DMS153 treated with DMSO at 0.1 percent for 48 hours (cell line): ENCODE measurements at regions not wholly inside any gene's neighbourhood (a gene's known extent, or its start where the extent isn't known, plus 50 kb on each side); places are given as distances from the start of the nearest gene placed in this dataset.
"Not testable (repeated sequence)": the region's sequence is repeated elsewhere in the genome, so short reads cannot be mapped to it uniquely, and the experiment has no call there.

Experiments used
- DNase-seq: peaks from one replicate; lab custom pipeline; 2025; ENCODE audit not compliant: unreplicated experiment; lab: John Stamatoyannopoulos, UW

DNA sequence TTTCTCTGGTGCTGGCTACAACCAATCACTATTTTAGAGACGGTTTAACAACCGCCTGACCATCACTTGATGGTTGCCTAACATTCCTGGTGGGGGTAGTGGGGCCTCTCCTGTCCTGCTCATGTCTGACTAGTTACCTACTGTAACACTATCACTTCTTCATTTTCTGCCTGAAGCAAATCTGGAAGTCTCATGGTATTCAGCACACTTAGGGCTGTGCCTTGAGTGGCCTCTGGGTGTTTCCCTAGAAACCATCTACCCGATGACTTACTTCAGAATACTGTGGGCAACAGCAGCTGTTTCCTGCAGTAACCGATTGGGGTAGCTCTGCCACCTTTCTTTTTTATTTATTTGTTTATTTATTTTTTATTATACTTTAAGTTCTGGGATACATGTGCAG lies 880.1 kb upstream of the INTU start:
- no peak for DNase-seq

DNA sequence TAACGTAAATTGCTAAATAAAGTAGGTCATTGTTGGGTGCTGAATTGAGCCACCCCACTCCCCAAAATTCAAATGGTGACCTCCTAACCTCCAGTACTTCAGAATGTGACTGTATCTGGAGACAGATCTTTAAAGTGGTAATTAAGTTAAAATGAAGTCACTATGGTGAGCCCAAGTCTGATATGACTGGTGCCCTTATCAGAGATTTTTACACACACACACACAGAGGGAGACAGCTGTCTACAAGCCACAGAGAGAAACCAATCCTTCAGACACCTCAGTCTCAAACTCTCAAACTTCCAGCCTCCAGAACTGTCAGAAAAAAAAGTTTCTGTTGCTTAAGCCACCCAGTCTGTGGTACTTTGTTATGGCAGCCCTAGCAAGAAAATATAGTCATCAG lies 879.2 kb upstream of the INTU start:
- DNase-seq, result no peak

DNA sequence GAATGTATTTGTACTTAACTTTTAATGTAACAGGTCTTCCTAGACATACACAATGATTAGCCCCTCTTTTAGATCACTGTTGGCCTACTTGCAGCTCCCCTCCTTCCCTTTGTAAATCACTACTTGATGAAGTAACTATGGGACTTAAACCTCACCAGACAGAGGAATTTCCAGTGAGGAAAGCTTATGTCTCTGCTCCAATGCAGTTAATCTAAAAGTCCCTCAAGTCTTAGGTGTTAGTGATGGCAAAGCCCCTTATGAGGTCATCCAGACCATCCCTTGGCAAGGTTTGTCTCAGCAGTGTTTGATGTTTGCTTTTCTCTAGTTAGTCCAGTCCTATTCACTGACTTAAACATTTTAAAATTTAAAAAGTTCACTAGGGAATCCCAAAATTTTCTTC lies 877.3 kb upstream of the INTU start:
- no peak for DNase-seq

DNA sequence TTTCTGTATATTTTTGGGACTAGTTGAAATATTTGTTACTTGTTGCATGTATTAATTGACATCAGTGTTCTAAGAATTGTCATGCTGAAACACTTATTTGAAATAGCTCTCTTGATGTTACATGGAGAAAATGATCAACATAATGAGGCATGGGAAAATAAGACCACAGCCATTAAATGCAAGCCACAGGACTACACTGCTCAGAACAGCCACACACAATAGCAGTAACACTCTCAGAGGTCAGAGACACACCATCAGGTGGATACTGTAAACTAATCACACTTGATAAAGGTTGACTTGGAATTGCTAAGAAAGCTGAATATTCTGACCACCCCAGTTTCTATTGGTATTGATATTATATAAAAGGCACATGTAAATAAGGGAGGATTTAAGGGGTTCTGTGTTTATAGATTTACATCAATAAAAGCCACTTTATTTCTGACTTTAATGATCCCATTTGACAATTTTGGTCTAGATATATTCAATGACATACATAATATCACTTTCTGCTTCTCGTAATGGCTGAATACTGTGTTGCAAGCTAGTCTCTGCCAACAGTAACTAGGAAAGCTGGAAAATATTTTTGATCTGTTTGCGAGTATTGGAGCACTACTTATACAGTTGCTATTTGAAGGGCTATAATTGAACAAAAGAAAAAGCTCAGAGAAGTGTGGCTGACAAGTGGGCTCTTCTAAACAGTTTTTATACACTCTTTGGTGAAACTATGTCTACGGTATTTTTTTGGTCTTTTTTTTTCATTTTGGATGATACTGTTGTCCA lies 876.5 kb upstream of the INTU start:
- DNase-seq, result no peak

DNA sequence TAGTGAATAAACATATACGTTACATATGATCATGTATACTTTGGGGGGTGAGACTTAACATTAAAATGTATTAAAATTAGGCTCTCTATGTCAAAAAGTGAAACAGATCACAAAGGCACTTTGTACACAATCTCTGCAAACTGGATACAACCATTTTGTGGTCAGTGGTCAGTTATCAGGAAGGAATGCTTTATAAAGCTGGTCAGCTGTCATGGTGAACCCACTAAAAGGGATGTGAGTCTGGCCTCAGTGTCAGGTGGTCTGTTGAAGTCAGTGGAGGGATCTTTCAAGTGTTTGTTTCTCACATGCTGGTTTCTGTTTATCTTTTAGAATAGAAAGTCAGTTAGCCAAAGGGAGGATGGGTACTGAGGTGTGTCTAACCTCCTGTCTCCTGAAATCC lies 875.5 kb upstream of the INTU start:
- no peak for DNase-seq

DNA sequence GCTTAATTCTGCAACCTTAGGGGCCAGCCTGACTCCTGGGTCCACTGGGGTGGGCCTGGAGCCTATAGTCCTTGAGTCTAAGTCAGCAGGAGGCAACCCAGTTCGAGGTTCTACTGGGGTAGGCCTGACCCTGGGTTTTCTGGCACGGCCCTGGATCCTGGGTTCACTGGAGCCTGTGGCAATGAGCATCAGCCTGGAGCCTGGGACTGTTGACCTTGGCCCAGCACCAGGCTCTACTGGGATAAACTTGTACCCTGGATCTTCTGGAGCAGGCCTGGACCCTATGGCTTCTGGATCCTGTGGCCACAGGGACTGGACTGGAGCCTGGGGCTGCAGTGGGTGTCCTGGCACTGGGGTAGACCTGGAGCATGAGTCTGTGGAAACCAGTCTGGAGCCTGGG lies 874.3 kb upstream of the INTU start:
- no peak for DNase-seq

DNA sequence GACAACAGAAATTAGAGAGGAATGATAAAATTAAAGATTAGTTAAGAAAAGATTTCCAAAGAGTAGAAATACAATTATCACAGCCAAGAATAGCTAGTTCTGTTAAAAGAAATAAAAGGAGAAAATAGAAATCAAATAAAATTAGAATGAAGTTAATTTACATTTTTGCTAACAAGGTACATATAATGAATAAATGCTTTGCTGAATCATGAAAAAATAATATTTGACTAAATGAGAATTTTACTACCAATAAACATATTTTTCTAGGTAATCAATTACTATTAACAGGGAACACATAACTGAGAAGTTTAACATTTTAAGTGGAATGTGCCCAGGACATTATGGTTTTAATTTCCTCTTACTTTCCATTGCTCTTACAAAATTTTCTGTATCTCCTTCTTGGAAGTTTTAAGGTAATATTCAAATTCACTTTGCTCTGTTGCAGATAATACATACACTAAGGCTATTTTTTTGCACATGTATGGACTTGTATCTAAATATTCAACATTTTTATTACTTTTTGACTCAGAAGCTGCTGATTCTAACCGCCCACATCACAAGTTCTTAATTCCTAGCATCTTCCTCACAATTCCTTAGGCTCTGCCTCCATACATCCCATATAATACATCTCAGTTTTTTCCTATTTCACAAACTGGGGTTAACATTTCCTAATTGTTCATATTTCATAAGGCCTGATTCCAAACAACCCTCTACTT lies 870.7 kb upstream of the INTU start:
- no peak for DNase-seq

DNA sequence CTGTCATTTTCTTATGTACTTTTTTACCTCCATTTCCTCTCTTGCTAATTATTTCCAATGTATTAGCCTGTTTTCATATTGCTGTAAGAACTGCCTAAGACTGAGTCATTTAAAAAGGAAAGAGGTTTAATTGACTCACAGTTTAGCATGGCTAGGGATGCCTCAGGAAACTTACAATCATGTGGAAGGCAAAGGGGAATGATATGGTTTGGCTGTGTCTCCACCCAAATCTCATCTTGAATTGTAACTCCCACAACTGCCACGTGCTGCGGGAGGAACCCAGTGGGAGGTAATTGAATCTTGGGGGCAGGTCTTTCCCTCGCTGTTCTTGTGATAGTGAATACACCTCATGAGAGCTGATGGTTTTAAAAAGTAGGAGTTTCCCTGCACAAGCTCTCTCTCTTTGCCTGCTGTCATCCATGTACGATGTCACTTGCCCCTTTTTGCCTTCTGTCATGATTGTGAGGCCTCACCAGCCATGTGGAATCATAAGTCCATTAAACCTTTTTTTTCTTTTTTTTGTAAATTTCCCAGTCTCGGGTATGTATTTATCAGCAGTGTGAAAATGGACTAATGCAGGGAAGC lies 870.0 kb upstream of the INTU start:
- no peak for DNase-seq

DNA sequence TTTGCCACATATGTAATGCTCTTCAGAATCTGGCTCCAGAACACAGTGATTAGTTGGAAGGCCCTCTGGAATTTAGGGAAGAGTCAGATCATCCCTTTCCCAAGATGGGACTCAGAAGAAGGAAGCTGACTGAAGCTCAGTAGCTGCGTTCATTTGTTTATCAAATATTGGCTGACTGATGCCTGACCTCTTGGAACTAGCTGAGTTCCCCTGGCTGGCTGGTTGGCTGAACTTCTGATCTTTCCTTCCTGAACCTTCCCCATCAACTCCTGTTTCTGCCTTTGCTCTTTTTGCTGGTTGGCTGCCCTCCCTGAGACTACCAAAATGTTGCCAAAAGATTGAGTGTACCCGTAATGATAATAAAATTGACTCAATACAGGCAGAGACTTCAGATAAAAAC lies 866.5 kb upstream of the INTU start:
- no peak for DNase-seq

DNA sequence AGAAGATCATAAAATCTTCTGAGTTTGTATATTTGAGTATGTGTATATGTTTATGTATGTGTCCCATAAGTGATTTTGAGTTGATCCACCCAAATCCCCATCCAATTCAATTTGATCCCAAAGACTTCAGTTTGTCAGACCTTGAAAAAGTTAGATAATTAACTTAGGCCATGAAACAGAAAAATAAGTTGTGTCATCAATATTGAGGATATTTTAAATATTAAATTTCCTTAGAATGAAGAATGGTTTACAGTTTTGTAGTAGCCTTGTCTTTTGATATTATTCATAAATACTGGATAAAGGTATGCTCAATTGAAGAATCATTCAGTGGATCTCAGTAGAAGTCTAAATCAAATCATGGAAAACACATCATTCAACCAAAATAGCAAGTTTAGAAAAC lies 864.4 kb upstream of the INTU start:
- DNase-seq, result no peak

DNA sequence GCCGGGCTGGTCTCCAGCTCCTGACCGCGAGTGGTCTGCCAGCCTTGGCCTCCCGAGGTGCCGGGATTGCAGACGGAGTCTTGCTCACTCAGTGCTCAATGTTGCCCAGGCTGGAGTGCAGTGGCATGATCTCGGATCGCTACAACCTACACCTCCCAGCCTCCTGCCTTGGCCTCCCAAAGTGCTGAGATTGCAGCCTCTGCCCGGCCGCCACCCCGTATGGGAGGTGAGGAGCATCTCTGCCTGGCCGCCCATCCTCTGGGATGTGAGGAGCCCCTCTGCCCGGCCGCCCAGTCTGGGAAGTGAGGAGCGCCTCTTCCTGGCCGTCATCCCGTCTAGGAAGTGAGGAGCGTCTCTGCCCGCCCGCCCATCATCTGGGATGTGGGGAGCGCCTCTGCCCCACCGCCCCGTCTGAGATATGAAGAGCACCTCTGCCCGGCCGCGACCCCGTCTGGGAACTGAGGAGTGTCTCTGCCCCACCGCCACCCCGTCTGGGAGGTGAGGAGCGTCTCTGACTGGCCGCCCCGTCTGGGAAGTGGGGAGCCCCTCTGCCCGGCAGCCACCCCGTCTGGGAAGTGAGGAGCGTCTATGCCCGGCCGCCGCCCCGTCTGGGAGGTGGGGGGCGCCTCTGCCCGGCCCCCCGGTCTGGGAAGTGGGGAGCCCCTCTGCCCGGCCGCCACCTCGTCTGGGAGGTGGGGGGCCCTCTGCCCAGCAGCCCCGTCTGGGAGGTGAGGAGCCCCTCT lies 861.8 kb upstream of the INTU start:
- DNase-seq, result not testable (repeated sequence)

DNA sequence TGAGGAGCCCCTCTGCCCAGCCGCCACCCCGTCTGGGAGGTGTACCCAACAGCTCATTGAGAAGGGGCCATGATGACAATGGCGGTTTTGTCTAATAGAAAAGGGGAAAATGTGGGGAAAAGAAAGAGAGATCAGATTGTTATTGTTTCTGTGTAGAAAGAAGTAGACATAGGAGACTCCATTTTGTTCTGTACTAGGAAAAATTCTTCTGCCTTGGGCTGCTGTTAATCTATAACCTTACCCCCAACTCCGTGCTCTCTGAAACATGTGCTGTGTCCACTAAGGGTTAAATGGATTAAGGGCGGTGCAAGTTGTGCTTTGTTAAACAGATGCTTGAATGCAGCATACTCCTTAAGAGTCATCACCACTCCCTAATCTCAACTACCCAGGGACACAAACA lies 861.1 kb upstream of the INTU start:
- not testable (repeated sequence) for DNase-seq

DNA sequence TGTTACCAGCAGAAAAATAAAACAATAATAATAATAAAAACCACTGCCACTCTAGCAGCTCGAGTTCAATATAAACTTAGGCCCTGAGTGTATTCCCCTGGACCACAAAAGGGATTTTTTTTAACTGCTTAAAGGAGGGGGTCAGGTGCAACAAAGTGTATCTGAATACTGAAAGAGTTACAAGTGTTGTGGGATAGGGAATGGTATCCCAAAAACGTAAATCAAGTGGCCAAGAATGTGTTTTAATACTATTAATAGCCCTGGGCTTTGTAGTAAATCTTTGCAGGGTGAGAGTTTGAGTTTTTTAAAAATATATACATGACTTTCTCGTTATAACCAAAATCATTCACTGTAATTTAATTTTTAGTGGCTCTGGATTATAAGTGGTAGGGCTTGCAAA lies 860.1 kb upstream of the INTU start:
- no peak for DNase-seq

DNA sequence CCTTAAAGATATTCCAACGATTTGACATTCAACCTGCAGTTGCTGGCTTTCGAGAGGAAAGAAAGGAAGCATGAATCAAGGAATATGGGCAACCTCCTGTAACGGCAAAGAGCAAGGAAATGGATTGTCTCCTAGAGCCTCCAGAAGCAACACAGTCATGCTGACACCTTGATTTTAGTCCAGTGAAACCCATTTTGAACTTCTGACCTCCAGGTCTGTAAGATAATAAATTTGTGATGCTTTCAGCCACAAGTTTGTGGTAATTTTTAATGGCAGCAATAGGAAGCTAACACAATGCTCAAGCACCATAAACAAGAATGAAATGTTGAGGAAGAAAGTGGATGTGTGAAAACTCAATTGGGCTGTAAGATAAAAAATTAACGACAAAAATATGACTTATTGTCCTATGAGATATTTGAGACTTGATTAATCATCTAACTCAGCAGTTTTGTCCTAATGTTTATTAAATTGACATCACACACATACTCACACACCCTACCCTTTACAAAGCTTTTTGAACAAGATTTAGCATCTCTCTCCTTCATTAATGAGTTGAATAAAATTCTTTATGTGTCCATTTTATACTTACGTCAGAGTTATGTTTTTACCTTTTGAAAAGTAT lies 857.2 kb upstream of the INTU start:
- no peak for DNase-seq

DNA sequence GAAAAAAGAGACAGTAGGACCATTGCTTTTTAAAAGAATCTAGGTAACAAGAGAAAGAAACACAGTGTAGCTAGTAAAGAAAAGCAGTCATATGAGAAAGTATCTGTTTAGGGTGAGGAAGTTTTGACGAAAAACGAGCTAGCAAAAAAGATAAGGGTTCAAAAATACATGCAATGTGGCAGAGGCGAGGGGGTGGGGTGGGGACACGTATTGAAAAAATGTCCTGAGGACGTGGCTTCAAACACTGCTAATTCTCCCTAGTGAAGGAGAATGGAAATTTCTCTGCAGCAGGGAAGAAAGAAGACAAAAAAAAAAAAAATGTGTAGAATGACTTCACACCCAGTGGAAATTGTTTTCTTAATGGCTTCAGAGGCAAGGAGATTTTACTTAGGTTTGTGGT lies 856.4 kb upstream of the INTU start:
- no peak for DNase-seq

DNA sequence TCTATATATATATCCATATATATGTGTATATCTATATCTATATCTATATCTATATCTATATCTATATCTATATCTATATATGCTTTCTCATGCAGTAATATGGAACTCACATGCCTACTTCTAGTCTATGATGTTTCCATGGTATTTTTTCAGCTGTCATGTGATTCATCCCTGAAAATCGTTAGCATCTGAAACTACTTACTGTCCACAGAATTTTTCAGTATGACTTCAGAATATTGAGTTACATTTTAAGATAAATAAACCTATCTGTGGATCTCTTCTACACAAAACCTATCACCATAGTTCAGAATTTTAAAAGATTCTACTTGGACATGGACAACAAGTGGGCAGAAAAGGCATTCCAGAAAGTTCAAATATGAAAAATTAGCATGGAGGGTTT lies 855.1 kb upstream of the INTU start:
- no peak for DNase-seq

DNA sequence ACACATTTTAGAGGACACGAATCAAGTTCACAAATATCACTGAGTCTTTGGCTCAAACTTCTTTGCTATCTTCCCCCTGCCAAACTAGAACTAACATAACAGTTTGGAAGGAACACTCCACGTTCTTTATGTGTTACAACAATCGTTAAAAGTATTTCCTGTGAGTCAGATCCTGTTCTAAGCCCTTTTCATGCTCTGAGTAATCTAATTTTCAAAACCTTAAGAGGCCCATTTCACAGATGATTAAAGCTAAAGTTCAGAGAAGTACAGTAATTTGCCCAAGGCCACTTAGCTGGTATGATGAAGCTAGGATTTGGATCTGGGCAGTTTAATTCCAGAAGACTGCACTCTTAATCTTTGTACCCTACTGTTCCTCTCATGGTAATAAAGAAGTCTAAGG lies 854.4 kb upstream of the INTU start:
- DNase-seq, result no peak

DNA sequence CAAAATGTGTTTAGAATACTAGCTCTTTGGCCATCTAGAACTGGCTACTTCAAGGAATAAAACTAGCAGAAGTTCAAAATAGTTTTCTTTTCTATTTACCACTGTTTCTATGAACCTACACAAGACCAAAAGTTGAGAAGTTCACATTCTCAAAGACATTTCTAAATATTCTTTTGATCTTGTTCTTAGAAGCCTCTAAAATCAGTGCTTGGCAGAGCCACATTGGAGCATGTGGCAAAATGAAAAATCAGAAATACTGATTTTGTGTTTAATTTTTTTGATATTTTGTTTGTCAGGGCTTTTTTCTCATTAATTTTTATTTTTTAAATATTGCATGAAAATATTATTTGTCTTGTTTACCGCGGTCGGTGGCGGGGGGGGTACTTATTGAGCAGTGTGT lies 853.8 kb upstream of the INTU start:
- no peak for DNase-seq

DNA sequence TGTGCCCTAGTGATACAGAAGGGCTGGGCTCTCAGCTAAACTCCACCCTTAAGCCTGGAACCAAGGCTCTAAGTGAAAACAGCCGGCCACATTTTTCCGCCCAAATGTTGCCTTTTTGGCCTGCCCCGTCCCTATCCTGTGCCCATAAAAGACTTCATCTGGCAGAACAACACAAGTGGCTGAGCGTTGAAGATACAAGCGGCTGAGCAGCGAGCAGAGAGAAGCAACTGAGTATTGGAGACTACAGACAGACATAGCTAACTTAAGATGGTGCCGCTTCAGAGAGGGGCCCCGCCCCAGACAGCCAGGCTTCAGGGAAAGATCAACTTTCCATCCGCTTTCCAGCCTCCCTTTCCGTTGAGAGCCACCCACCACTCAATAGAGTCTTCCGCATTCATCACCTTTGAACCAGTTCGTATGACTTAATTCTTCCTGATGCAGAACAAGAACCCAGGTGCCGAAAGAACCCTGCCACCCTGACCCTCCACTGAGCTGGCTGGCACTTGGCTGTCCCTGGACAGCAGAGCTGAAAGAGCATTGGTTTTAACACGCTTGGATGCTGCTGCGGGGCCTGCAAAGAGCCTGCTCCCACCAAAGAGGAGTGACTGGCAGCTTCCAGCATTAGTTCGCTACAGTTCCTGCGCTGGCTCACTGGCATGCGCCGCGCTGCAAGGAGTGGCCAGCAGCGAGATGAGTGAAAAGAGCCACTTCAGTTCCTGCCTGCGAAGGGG lies 853.2 kb upstream of the INTU start:
- DNase-seq, result no peak

DNA sequence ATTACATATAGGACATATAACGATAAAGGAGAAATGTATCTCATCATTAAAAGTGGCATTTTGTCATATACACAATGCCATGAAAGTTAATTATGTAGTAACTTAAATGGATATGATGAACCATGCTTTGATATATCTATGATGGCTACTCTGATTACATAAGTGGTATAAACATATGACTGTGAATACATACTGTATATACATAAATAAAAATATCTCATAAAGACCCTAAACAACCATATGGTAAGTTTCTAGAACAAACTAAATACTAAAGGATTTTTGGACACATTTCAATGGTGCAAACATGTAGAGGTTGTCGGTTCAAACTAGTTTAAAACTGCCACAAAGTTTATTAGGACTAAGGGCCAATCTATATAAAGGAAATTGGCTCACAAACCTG lies 849.6 kb upstream of the INTU start:
- DNase-seq, result no peak
